ENCODE measurements at regions not wholly inside any gene's neighbourhood (a gene's known extent, or its start where the extent isn't known, plus 50 kb on each side); places are given as distances from the start of the nearest gene placed in this dataset.

DNA sequence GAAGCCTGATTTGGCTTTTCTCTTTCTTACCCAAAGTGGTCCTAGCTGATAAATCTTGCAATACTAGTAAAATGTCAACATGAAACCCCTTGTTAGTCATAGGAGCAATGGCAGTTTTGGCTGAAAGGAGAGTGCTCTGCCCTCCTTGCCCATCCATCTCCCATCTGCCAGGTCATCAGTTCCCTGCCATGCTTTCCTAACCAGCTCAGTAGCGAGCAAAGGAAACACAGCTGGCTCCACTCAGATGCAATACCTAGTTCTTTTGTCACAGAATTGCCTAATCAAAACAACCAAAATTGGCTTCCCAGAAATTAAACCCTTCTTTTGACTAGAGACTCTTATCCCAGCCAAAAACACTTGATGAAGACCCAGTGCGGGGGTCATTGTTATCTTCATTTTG lies 733.0 kb downstream of the CCSER2 start:
- no peak for TF ChIP-seq GATA2 (IDR thresholded peaks at IDR 0.05; ENCODE audit: low read depth, low read length)
- no peak for TF ChIP-seq GATA3 (IDR thresholded peaks at IDR 0.05; ENCODE audit: low read depth, low read length)
